ENCODE measurements at regions not wholly inside any gene's neighbourhood (a gene's known extent, or its start where the extent isn't known, plus 50 kb on each side); places are given as distances from the start of the nearest gene placed in this dataset.
A peak's percentile ranks its signal among the peaks of the same experiment; 100 is the strongest.

GRCh38 chr4:160265836-160266235 is 1163.0 kb downstream of the RAPGEF2 start:
- no peak overlapping the region for H2AFZ ChIP-seq (ENCODE audit: low read depth, low read length)
- no peaks in the 10 kb centered on the region for H3K36me3 ChIP-seq (ENCODE audit: insufficient read depth, low read length)
- H3K9me3 ChIP-seq (ENCODE audit: insufficient read depth, low read depth, low read length), result no peaks in the 10 kb centered on the region
- FAIRE-seq (no peak), DNase-seq (ENCODE audit: low read depth) (peak; percentile 1)
- no peaks in the 10 kb centered on the region for H3K36me3 Mint-ChIP-seq (ENCODE audit: low read depth, unreplicated experiment)
- H3K9ac ChIP-seq (ENCODE audit: low read length), result no peak overlapping the region
- H3K4me1 ChIP-seq (ENCODE audit: insufficient read depth, low read length), result no peaks in the 10 kb centered on the region
- no peaks in the 10 kb centered on the region for H3K4me1 Mint-ChIP-seq (ENCODE audit: low read depth, unreplicated experiment)
- no peak overlapping the region for H3K27ac Mint-ChIP-seq (ENCODE audit: unreplicated experiment)
- no peaks in the 10 kb centered on the region for H4K20me1 ChIP-seq (ENCODE audit: insufficient read depth, low read length)
- H3K4me3 Mint-ChIP-seq (ENCODE audit: unreplicated experiment), result no peak overlapping the region
- H3K27me3 Mint-ChIP-seq (ENCODE audit: low read depth, unreplicated experiment), result no peaks in the 10 kb centered on the region
- no peak overlapping the region for H3K4me2 ChIP-seq (ENCODE audit: low read length)
- H3K79me2 ChIP-seq (ENCODE audit: insufficient read depth, low read length), result no peaks in the 10 kb centered on the region
- no peaks in the 10 kb centered on the region for H3K9me3 Mint-ChIP-seq (ENCODE audit: unreplicated experiment)
- TF ChIP-seq CTCF (IDR thresholded peaks at IDR 0.05; ENCODE audit: insufficient read depth, low read depth, low read length) (no peak), EZH2 (IDR thresholded peaks at IDR 0.05; ENCODE audit: insufficient read depth, low read length) (no peak)
- H3K27ac ChIP-seq (ENCODE audit: low read depth, low read length), result no peak overlapping the region
- H3K27me3 ChIP-seq (ENCODE audit: insufficient read depth, low read length), result no peaks in the 10 kb centered on the region
- H3K4me3 ChIP-seq (ENCODE audit: insufficient read depth, low read depth, low read length), result no peak overlapping the region

GRCh38 chr4:160276785-160277325 is 1174.0 kb downstream of the RAPGEF2 start:
- no peaks in the 10 kb centered on the region for H3K27me3 Mint-ChIP-seq (ENCODE audit: low read depth, unreplicated experiment)
- no peaks in the 10 kb centered on the region for H4K20me1 ChIP-seq (ENCODE audit: insufficient read depth, low read length)
- H2AFZ ChIP-seq (ENCODE audit: low read depth, low read length), result no peak overlapping the region
- no peaks in the 10 kb centered on the region for H3K4me1 Mint-ChIP-seq (ENCODE audit: low read depth, unreplicated experiment)
- H3K4me3 Mint-ChIP-seq (ENCODE audit: unreplicated experiment), result no peak overlapping the region
- DNase-seq (ENCODE audit: low read depth), result no peak
- no peak for FAIRE-seq
- no peaks in the 10 kb centered on the region for H3K9me3 ChIP-seq (ENCODE audit: insufficient read depth, low read depth, low read length)
- TF ChIP-seq EZH2 (IDR thresholded peaks at IDR 0.05; ENCODE audit: insufficient read depth, low read length) (no peak), CTCF (IDR thresholded peaks at IDR 0.05; ENCODE audit: insufficient read depth, low read depth, low read length) (no peak)
- H3K36me3 Mint-ChIP-seq (ENCODE audit: low read depth, unreplicated experiment), result no peaks in the 10 kb centered on the region
- H3K79me2 ChIP-seq (ENCODE audit: insufficient read depth, low read length), result no peaks in the 10 kb centered on the region
- H3K27me3 ChIP-seq (ENCODE audit: insufficient read depth, low read length), result no peaks in the 10 kb centered on the region
- H3K36me3 ChIP-seq (ENCODE audit: insufficient read depth, low read length), result no peaks in the 10 kb centered on the region
- no peak overlapping the region for H3K4me2 ChIP-seq (ENCODE audit: low read length)
- H3K27ac ChIP-seq (ENCODE audit: low read depth, low read length), result no peak overlapping the region
- no peak overlapping the region for H3K27ac Mint-ChIP-seq (ENCODE audit: unreplicated experiment)
- peaks cover 15% of the 10 kb centered on the region for H3K9me3 Mint-ChIP-seq (ENCODE audit: unreplicated experiment)
- no peak overlapping the region for H3K4me3 ChIP-seq (ENCODE audit: insufficient read depth, low read depth, low read length)
- no peak overlapping the region for H3K9ac ChIP-seq (ENCODE audit: low read length)
- H3K4me1 ChIP-seq (ENCODE audit: insufficient read depth, low read length), result no peaks in the 10 kb centered on the region

GRCh38 chr4:160283081-160283480 is 1180.2 kb downstream of the RAPGEF2 start:
- FAIRE-seq (no peak), DNase-seq (ENCODE audit: low read depth) (no peak)
- Mint-ChIP-seq H3K36me3 (ENCODE audit: low read depth, unreplicated experiment) (no peaks in the 10 kb centered on the region), H3K4me1 (ENCODE audit: low read depth, unreplicated experiment) (no peaks in the 10 kb centered on the region), H3K27me3 (ENCODE audit: low read depth, unreplicated experiment) (no peaks in the 10 kb centered on the region), H3K4me3 (ENCODE audit: unreplicated experiment) (no peak overlapping the region), H3K9me3 (ENCODE audit: unreplicated experiment) (peaks cover 8% of the 10 kb centered on the region), H3K27ac (ENCODE audit: unreplicated experiment) (no peak overlapping the region)
- Histone ChIP-seq H3K9me3 (ENCODE audit: insufficient read depth, low read depth, low read length) (no peaks in the 10 kb centered on the region), H3K4me1 (ENCODE audit: insufficient read depth, low read length) (no peaks in the 10 kb centered on the region), H3K27ac (ENCODE audit: low read depth, low read length) (no peak overlapping the region), H3K4me3 (ENCODE audit: insufficient read depth, low read depth, low read length) (no peak overlapping the region), H3K9ac (ENCODE audit: low read length) (no peak overlapping the region), H3K79me2 (ENCODE audit: insufficient read depth, low read length) (no peaks in the 10 kb centered on the region), H4K20me1 (ENCODE audit: insufficient read depth, low read length) (no peaks in the 10 kb centered on the region), H2AFZ (ENCODE audit: low read depth, low read length) (no peak overlapping the region), H3K27me3 (ENCODE audit: insufficient read depth, low read length) (no peaks in the 10 kb centered on the region), H3K36me3 (ENCODE audit: insufficient read depth, low read length) (no peaks in the 10 kb centered on the region), H3K4me2 (ENCODE audit: low read length) (no peak overlapping the region)
- TF ChIP-seq EZH2 (IDR thresholded peaks at IDR 0.05; ENCODE audit: insufficient read depth, low read length), result no peak
- TF ChIP-seq CTCF (IDR thresholded peaks at IDR 0.05; ENCODE audit: insufficient read depth, low read depth, low read length), result no peak
